ENCODE measurements at regions not wholly inside any gene's neighbourhood (a gene's known extent, or its start where the extent isn't known, plus 50 kb on each side); places are given as distances from the start of the nearest gene placed in this dataset.
A peak's percentile ranks its signal among the peaks of the same experiment; 100 is the strongest.

DNA sequence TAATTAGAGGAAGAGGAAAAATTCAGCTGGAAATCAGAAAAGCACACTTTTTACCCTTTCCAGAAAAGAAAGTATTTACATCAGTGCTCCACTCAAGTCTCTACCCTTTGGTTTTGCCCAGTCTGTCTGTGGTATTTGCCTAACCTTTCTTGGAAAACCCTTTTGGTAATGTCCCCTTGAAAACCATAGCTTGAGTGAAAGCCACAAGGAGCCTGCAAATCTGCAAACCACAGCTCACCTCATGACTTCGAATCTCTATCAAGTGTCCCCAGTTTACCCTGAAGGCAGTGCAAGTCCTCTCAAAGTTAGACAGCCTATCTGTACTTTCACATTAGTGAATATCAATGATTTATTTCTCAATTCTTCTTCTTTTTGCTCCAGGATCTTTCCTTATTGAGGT, 162.1 kb upstream of the TSLP start:
- Histone ChIP-seq H3K27me3 (no peaks in the 10 kb centered on the region), H3K4me3 (no peak overlapping the region), H3K4me1 (peaks cover 0 to 13% (median 5%) of the 10 kb centered on the region in 9 donors), H3K27ac (no peak overlapping the region), H3K36me3 (no peaks in the 10 kb centered on the region), H3K9me3 (peaks cover 0 to 8% (median 0%) of the 10 kb centered on the region in 11 donors)
- DNase-seq: no peak
- no peak for ATAC-seq
- TF ChIP-seq, protein P1, sequence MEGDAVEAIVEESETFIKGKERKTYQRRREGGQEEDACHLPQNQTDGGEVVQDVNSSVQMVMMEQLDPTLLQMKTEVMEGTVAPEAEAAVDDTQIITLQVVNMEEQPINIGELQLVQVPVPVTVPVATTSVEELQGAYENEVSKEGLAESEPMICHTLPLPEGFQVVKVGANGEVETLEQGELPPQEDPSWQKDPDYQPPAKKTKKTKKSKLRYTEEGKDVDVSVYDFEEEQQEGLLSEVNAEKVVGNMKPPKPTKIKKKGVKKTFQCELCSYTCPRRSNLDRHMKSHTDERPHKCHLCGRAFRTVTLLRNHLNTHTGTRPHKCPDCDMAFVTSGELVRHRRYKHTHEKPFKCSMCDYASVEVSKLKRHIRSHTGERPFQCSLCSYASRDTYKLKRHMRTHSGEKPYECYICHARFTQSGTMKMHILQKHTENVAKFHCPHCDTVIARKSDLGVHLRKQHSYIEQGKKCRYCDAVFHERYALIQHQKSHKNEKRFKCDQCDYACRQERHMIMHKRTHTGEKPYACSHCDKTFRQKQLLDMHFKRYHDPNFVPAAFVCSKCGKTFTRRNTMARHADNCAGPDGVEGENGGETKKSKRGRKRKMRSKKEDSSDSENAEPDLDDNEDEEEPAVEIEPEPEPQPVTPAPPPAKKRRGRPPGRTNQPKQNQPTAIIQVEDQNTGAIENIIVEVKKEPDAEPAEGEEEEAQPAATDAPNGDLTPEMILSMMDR (IDR thresholded peaks at IDR 0.05): no peak
- WGBS, 2 donors: 41 to 51% methylated on average over 1 of the region's 1 CpG
- intact Hi-C loops (cut with DNase I): no loop called here

DNA sequence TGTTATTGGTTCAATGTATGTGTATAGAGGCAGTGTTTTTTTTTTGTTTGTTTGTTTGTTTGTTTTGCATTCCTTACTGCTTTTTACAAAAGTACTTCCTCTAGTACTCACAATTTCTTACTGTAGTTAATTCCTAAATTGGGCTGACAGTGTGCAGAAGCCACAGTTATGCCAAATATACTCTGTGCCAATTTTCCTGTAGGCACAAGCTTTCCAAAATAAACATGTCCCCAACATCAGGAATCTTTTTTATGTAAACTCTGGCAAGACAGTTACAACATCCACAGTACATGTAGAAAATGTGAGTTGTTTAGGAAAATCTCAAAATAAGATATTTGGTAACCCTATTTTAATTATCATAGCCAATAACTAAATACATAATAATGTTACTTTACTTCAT, 161.6 kb upstream of the TSLP start:
- TF ChIP-seq, protein P1 (IDR thresholded peaks at IDR 0.05): no peak
- no peaks in the 10 kb centered on the region for H3K27me3 ChIP-seq
- H3K4me3 ChIP-seq: no peak overlapping the region
- H3K9me3 ChIP-seq: peaks cover 0 to 8% (median 0%) of the 10 kb centered on the region in 11 donors
- DNase-seq (no peak), ATAC-seq (peak in 3 of 8 donors; percentile 55 to 65 (median 65))
- no peak overlapping the region for H3K27ac ChIP-seq
- intact Hi-C loops (cut with DNase I): loop anchor here in 1 of 10 donors (10.0 kb wide), 1 partner anchor 165 kb away; the partner anchor contains the start of gene TSLP
- peaks cover 0 to 13% (median 5%) of the 10 kb centered on the region in 9 donors for H3K4me1 ChIP-seq
- no peaks in the 10 kb centered on the region for H3K36me3 ChIP-seq

DNA sequence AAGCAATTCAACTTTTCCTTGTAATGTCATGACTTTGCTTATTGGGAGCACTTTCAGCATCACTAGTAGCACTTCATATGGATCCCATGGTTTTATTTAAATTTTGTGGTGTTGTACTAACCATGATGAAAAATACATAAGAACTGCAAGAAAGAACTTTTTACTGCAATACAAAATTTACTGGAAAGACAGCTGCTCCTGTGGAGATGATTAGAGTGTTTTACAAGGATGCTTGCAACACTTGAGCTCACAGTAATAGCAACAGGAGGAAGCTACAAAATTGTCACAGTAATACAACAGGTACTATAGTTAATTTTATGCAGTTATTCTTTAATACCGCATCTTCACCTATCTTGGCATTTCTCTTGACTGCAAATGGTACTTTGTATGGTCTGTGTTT, 158.3 kb upstream of the TSLP start:
- Histone ChIP-seq H3K4me3 (no peak overlapping the region), H3K9me3 (no peaks in the 10 kb centered on the region), H3K4me1 (peaks cover 0 to 35% (median 13%) of the 10 kb centered on the region in 9 donors), H3K27me3 (no peaks in the 10 kb centered on the region), H3K27ac (no peak overlapping the region), H3K36me3 (no peaks in the 10 kb centered on the region)
- ATAC-seq (no peak), DNase-seq (no peak)
- WGBS, 2 donors: 95% methylated on average over 1 of the region's 1 CpG
- intact Hi-C loops (cut with DNase I): loop anchor here in 1 of 10 donors (10.0 kb wide), 1 partner anchor 162 kb away; the partner anchor contains the start of gene TSLP
- TF ChIP-seq, protein P1 (IDR thresholded peaks at IDR 0.05): no peak

DNA sequence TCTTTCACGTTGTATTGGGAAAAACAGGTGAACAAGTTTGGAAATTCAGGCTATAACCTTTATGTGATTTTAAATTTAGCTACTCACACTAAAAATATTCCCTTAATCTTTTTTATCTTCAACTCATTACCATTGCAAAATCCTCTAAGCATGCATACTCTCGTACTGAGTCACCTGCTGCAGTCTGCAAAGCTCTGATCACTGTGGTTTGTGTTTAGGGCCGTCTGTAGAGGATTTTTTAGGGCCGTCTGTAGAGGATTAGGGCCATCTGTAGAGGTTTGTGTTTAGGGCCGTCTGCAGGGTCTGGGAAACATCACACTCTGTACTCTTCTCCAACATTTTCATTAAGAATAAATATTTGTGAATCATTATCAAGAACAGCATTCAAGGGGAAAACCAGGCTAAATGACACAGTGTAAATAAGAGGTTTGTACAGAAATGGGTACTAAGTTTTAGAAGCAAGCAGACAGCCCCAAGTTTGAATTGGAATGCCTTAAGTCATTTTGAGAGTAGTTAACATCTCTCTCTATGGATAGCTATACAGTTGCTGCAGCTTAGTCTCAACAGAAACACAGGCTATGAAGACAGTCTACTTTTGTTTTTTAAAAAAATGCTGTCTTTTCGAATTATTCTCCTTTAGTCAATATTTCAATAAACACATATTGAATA, 155.0 kb upstream of the TSLP start:
- no peak for DNase-seq
- Histone ChIP-seq H3K36me3 (no peaks in the 10 kb centered on the region), H3K27me3 (no peaks in the 10 kb centered on the region), H3K27ac (peak overlapping the region in 9 of 10 donors; percentile 55 to 83 (median 72)), H3K4me1 (peaks cover 0 to 43% (median 9%) of the 10 kb centered on the region in 9 donors), H3K4me3 (no peak overlapping the region), H3K9me3 (no peaks in the 10 kb centered on the region)
- peak; percentile 42 to 92 (median 84) for ATAC-seq
- 23 to 26% methylated on average over 6 of the region's 6 CpGs for WGBS, 2 donors
- TF ChIP-seq, protein P1 (IDR thresholded peaks at IDR 0.05): no peak
- intact Hi-C loops (cut with DNase I): loop anchor here in 1 of 10 donors (10.0 kb wide), 1 partner anchor 158 kb away; the partner anchor contains the start of gene TSLP
